Osteocyte (in vitro differentiated cells): ENCODE measurements at regions not wholly inside any gene's neighbourhood (a gene's known extent, or its start where the extent isn't known, plus 50 kb on each side); places are given as distances from the start of the nearest gene placed in this dataset.

Experiments
- DNase-seq: peaks from one replicate; pipeline ENCODE4 v3.0.0; 2021; ENCODE audit warnings: mixed read lengths; ENCODE audit not compliant: unreplicated experiment; ENCODE audit errors: extremely low spot score
- H3K27ac Mint-ChIP-seq: one replicate; pipeline ENCODE4 v1.8.0; 2021; ENCODE audit warnings: mild to moderate bottlenecking, mixed read lengths; ENCODE audit not compliant: unreplicated experiment
- H3K27me3 Mint-ChIP-seq: one replicate; pipeline ENCODE4 v1.8.0; 2021; ENCODE audit warnings: mixed read lengths; ENCODE audit not compliant: unreplicated experiment
- H3K36me3 Mint-ChIP-seq: one replicate; pipeline ENCODE4 v1.8.0; 2021; ENCODE audit warnings: mixed read lengths; ENCODE audit not compliant: unreplicated experiment
- H3K4me1 Mint-ChIP-seq: one replicate; pipeline ENCODE4 v1.8.0; 2021; ENCODE audit warnings: mixed read lengths; ENCODE audit not compliant: unreplicated experiment
- H3K4me3 Mint-ChIP-seq: one replicate; pipeline ENCODE4 v1.8.0; 2021; ENCODE audit warnings: mild to moderate bottlenecking, moderate library complexity, mixed read lengths; ENCODE audit not compliant: unreplicated experiment
- H3K9me3 Mint-ChIP-seq: one replicate; pipeline ENCODE4 v1.8.0; 2021; ENCODE audit warnings: mixed read lengths; ENCODE audit not compliant: unreplicated experiment
- CTCF ChIP-seq: fragments of 200-600 bp; sonication (generic); IDR thresholded peaks from 2 replicates; pipeline ENCODE4 v1.5.0; 2021; ENCODE audit warnings: antibody characterized with exemption, mild to moderate bottlenecking, moderate library complexity

DNA sequence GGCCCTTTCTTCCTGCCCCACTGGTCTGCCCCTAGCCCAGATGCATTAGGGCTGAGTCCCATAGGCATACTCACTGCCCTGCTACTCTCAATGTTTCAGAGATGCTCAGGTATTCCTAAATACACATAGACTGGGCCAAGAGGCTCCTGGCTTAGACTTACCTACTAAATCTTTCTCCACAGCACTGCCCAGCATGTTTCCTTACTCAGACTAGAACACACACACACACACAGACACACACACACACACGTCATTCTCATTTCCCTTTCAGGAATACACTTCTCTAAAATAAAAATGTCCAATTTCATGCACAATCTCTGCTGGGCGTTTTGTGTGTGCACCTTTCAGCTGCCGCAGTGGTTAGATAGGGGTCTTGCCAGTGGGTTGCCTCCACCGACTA lies 175.7 kb downstream of the FAM43A start:
- H3K36me3 Mint-ChIP-seq: peaks cover 4% of the 10 kb centered on the region
- DNase-seq: no peak
- no peak overlapping the region for H3K4me3 Mint-ChIP-seq
- H3K4me1 Mint-ChIP-seq: peaks cover 5% of the 10 kb centered on the region
- H3K9me3 Mint-ChIP-seq: no peaks in the 10 kb centered on the region
- no peak for TF ChIP-seq CTCF
- no peak overlapping the region for H3K27ac Mint-ChIP-seq
- H3K27me3 Mint-ChIP-seq: peaks cover 28% of the 10 kb centered on the region

DNA sequence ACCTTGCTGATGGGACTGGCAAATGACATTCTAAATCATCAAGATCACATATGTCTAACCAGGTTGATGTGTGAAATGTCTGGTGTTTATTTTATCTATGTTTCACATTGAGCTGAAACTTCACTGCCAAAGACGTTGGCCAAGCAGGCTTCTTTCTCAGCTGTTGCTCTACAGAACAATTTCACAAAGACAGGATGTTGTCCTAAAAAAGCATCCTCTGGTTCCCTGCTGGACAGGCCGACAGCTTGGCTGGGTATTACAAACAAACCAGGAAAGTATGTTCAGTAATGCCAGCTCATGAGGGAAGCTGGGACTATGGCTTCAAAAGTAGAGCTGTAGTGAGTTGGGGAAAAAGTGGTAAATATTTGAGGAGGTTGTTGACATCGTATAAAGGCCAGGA lies 179.4 kb downstream of the FAM43A start:
- H3K36me3 Mint-ChIP-seq: peaks cover 4% of the 10 kb centered on the region
- H3K27ac Mint-ChIP-seq: no peak overlapping the region
- no peaks in the 10 kb centered on the region for H3K4me1 Mint-ChIP-seq
- DNase-seq: no peak
- H3K9me3 Mint-ChIP-seq: no peaks in the 10 kb centered on the region
- no peak overlapping the region for H3K4me3 Mint-ChIP-seq
- peaks cover 20% of the 10 kb centered on the region for H3K27me3 Mint-ChIP-seq
- no peak for TF ChIP-seq CTCF

GRCh38 chr3:194865615-194866014 lies 179.9 kb downstream of the FAM43A start:
- peaks cover under 1% of the 10 kb centered on the region for H3K4me1 Mint-ChIP-seq
- H3K36me3 Mint-ChIP-seq: peaks cover 4% of the 10 kb centered on the region
- H3K27ac Mint-ChIP-seq: no peak overlapping the region
- H3K27me3 Mint-ChIP-seq: peaks cover 20% of the 10 kb centered on the region
- no peaks in the 10 kb centered on the region for H3K9me3 Mint-ChIP-seq
- no peak for DNase-seq
- no peak for TF ChIP-seq CTCF
- no peak overlapping the region for H3K4me3 Mint-ChIP-seq

DNA sequence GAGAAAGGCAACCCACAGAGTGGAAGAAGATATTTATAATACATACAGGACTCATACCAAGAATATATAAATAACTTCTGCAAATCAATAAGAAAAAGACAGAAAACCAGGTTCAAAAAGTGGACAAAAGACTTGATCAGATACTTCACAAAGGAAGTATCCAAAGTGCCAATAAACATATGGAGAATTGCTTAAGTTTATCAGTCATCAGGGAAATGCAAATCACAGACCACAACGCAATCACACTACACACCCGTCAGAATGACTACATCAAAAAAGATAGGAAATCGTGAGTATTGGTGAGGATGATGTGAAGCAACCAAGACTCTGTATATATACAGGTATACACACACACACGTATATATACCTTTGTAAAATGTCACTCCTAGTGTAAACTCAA lies 180.6 kb downstream of the FAM43A start:
- Mint-ChIP-seq H3K4me1 (peaks cover 7% of the 10 kb centered on the region), H3K36me3 (peaks cover 4% of the 10 kb centered on the region), H3K27ac (no peak overlapping the region), H3K9me3 (no peaks in the 10 kb centered on the region), H3K27me3 (peaks cover 20% of the 10 kb centered on the region), H3K4me3 (no peak overlapping the region)
- DNase-seq: no peak
- TF ChIP-seq CTCF: no peak

DNA sequence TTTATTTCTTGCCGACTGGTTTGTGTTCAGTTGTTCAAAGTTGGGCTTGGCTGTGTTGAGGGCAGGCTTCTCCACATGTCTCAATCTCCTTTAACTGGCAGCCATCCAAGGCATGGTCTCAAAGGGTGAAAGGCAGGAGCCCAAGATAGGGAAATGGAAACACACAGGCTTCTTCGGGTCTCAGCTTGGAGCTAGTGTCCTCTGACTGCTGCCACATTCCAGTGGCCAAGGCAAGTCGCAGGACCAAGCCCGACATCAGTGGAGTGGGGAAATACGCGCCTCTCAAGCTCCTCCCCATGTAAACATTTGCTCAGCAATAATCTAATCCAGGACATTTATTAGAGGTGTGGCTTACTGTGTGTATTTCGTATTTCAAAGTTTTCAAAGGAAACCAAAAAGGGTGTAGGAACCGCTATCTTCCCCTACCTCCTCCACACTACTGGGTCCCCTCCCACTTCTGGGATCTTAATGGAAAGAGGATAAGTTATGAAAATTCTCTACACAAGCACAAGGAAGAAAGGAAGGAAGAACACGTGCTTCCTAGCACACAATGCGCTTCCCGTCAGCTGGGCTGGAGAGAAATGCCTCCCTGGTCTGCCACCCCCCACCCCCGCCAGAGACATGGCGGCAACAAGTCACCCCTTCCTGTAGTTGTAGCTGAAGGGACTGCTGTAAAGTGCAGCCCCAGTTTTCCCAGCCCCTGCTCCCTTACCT lies 181.7 kb downstream of the FAM43A start:
- Mint-ChIP-seq H3K4me1 (peaks cover 19% of the 10 kb centered on the region), H3K36me3 (peaks cover 4% of the 10 kb centered on the region), H3K27me3 (peaks cover 17% of the 10 kb centered on the region), H3K27ac (no peak overlapping the region), H3K4me3 (no peak overlapping the region), H3K9me3 (no peaks in the 10 kb centered on the region)
- DNase-seq: no peak
- TF ChIP-seq CTCF: no peak
